Thymus (tissue), 11 donors: ENCODE measurements at regions not wholly inside any gene's neighbourhood (a gene's known extent, or its start where the extent isn't known, plus 50 kb on each side); places are given as distances from the start of the nearest gene placed in this dataset.

Experiments
- DNase-seq, 9 donors: peaks; one replicate each; pipeline ENCODE4 v3.0.0-alpha.2; 2013; ENCODE audit warnings: low spot score in 9 of 9, low read depth in 6 of 9, missing footprints in 1 of 9
- H3K27ac ChIP-seq, 2 donors: one replicate each; pipeline ENCODE4 v1.5.1; 2013; ENCODE audit warnings: control low read depth in 1 of 2, low read depth in 1 of 2, low read length in 1 of 2, mild to moderate bottlenecking in 1 of 2, moderate library complexity in 1 of 2
- H3K27me3 ChIP-seq, 2 donors: one replicate each; pipeline ENCODE4 v1.5.1; 2013; ENCODE audit warnings: low read length in 1 of 2; ENCODE audit not compliant: control insufficient read depth in 2 of 2, insufficient read depth in 1 of 2
- H3K36me3 ChIP-seq, 2 donors: one replicate each; pipeline ENCODE4 v1.5.1; 2013; ENCODE audit warnings: low read length in 1 of 2, mild to moderate bottlenecking in 1 of 2, moderate library complexity in 1 of 2; ENCODE audit not compliant: control insufficient read depth in 2 of 2, insufficient read depth in 2 of 2
- H3K4me1 ChIP-seq, 2 donors: one replicate each; pipeline ENCODE4 v1.5.1; 2013; ENCODE audit warnings: low read length in 2 of 2; ENCODE audit not compliant: control insufficient read depth in 2 of 2, insufficient read depth in 2 of 2
- H3K4me3 ChIP-seq, 2 donors: one replicate each; pipeline ENCODE4 v1.5.1; 2013; ENCODE audit warnings: low read length in 2 of 2, control low read depth in 1 of 2, mild to moderate bottlenecking in 1 of 2
- H3K9me3 ChIP-seq, 2 donors: one replicate each; pipeline ENCODE4 v1.5.1; 2013; ENCODE audit warnings: low read length in 1 of 2, mild to moderate bottlenecking in 1 of 2; ENCODE audit not compliant: control insufficient read depth in 2 of 2, insufficient read depth in 1 of 2
- WGBS: extraction: QIAGEN DNeasy Blood & Tissue Kit; methylation state at CpG from one replicate; pipeline ENCODE4 v1.1.7; 2013; 5-methylcytosine and 5-hydroxymethylcytosine counted together
- donor health status: healthy.

GRCh38 chr20:10129749-10130148 lies 88.9 kb upstream of the SNAP25 start:
- no peak overlapping the region for H3K4me3 ChIP-seq
- H3K9me3 ChIP-seq: no peaks in the 10 kb centered on the region
- H3K4me1 ChIP-seq: no peaks in the 10 kb centered on the region
- H3K27me3 ChIP-seq: no peaks in the 10 kb centered on the region
- H3K27ac ChIP-seq: no peak overlapping the region
- no peaks in the 10 kb centered on the region for H3K36me3 ChIP-seq
- DNase-seq: no peak
- WGBS: 61% methylated on average over 6 of the region's 6 CpGs

- Histone ChIP-seq H3K27ac (no peak overlapping the region), H3K27me3 (no peaks in the 10 kb centered on the region), H3K36me3 (no peaks in the 10 kb centered on the region), H3K4me3 (no peak overlapping the region), H3K4me1 (no peaks in the 10 kb centered on the region), H3K9me3 (no peaks in the 10 kb centered on the region)
- 82% methylated on average over 8 of the region's 8 CpGs for WGBS
- no peak for DNase-seq
Observed at GRCh38 chr20:10131732-10132345, 86.8 kb upstream of the SNAP25 start.

GRCh38 chr20:10132387-10132786 lies 86.2 kb upstream of the SNAP25 start:
- no peak overlapping the region for H3K4me3 ChIP-seq
- 83% methylated on average over 7 of the region's 7 CpGs for WGBS
- H3K27me3 ChIP-seq: no peaks in the 10 kb centered on the region
- H3K27ac ChIP-seq: no peak overlapping the region
- no peaks in the 10 kb centered on the region for H3K4me1 ChIP-seq
- no peaks in the 10 kb centered on the region for H3K36me3 ChIP-seq
- H3K9me3 ChIP-seq: no peaks in the 10 kb centered on the region
- no peak for DNase-seq

DNA sequence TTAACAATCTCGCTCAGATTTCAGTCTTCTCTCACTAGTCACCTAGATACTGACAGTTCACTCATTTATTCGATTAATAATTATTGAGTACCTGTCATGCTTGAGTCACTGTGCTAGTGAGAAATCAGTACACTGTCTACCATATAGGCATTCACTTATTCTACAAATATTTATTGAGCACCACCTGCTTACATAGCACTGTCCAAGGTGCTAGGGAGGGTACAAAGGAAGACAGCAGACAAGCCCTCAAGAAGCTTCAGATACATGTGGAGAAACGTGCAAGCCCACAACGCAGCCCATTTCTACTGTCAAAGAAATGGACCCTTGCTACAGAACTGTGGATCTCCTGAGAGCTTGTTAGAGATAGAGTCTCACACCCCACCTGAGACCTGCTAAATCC lies 85.1 kb upstream of the SNAP25 start:
- 95% methylated on average over 4 of the region's 4 CpGs for WGBS
- DNase-seq: no peak
- Histone ChIP-seq H3K4me3 (no peak overlapping the region), H3K27ac (no peak overlapping the region), H3K27me3 (no peaks in the 10 kb centered on the region), H3K36me3 (no peaks in the 10 kb centered on the region), H3K4me1 (no peaks in the 10 kb centered on the region), H3K9me3 (no peaks in the 10 kb centered on the region)

- 90% methylated on average over 4 of the region's 4 CpGs for WGBS
- Histone ChIP-seq H3K9me3 (no peaks in the 10 kb centered on the region), H3K36me3 (no peaks in the 10 kb centered on the region), H3K27me3 (no peaks in the 10 kb centered on the region), H3K27ac (no peak overlapping the region), H3K4me3 (no peak overlapping the region), H3K4me1 (no peaks in the 10 kb centered on the region)
- DNase-seq: no peak
Observed at GRCh38 chr20:10134176-10134575, 84.5 kb upstream of the SNAP25 start.

DNA sequence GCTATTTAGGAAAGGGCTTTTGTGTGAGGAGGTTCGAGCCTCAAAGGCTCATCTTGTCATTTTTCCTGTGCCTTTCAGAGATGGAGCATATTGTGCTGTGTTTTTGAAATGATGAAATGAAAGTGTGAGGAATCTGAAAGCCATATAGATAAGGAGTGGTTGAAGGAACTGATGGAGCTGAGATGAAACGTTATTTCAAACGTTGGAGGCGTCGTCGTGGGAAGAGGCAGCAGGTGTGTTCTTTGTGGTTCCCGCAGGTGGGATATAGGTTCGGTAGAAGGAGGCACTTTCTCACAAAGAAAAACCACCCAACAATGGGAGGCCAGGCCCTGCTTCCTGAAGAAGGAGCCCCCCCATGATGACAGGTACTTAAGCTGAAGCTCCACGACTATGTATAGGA lies 83.2 kb upstream of the SNAP25 start:
- Histone ChIP-seq H3K4me3 (no peak overlapping the region), H3K4me1 (no peaks in the 10 kb centered on the region), H3K27me3 (no peaks in the 10 kb centered on the region), H3K36me3 (no peaks in the 10 kb centered on the region), H3K9me3 (no peaks in the 10 kb centered on the region), H3K27ac (no peak overlapping the region)
- no peak for DNase-seq
- WGBS: 78% methylated on average over 9 of the region's 9 CpGs

- 90% methylated on average over 4 of the region's 4 CpGs for WGBS
- Histone ChIP-seq H3K4me3 (no peak overlapping the region), H3K4me1 (no peaks in the 10 kb centered on the region), H3K27me3 (no peaks in the 10 kb centered on the region), H3K27ac (no peak overlapping the region), H3K9me3 (no peaks in the 10 kb centered on the region), H3K36me3 (no peaks in the 10 kb centered on the region)
- DNase-seq: no peak
Observed at GRCh38 chr20:10137032-10137431, 81.6 kb upstream of the SNAP25 start.

- no peaks in the 10 kb centered on the region for H3K9me3 ChIP-seq
- no peak for DNase-seq
- no peaks in the 10 kb centered on the region for H3K27me3 ChIP-seq
- no peak overlapping the region for H3K27ac ChIP-seq
- H3K4me3 ChIP-seq: no peak overlapping the region
- H3K4me1 ChIP-seq: no peaks in the 10 kb centered on the region
- 90% methylated on average over 3 of the region's 3 CpGs for WGBS
- H3K36me3 ChIP-seq: no peaks in the 10 kb centered on the region
Observed at GRCh38 chr20:10137533-10137932, 81.1 kb upstream of the SNAP25 start.

- Histone ChIP-seq H3K4me1 (no peaks in the 10 kb centered on the region), H3K27me3 (no peaks in the 10 kb centered on the region), H3K27ac (no peak overlapping the region), H3K36me3 (no peaks in the 10 kb centered on the region), H3K4me3 (no peak overlapping the region), H3K9me3 (no peaks in the 10 kb centered on the region)
- WGBS: 84% methylated on average over 1 of the region's 1 CpG
- no peak for DNase-seq
Observed at GRCh38 chr20:10157549-10157948, 61.1 kb upstream of the SNAP25 start.

GRCh38 chr20:10167040-10167439 lies 51.6 kb upstream of the SNAP25 start:
- Histone ChIP-seq H3K9me3 (no peaks in the 10 kb centered on the region), H3K27me3 (peaks cover 0 to 12% of the 10 kb centered on the region in 2 donors), H3K4me1 (no peaks in the 10 kb centered on the region), H3K4me3 (no peak overlapping the region), H3K27ac (no peak overlapping the region), H3K36me3 (no peaks in the 10 kb centered on the region)
- whole genome bisulfite sequencing: 92% methylated on average over 2 of the region's 2 CpGs
- no peak for DNase-seq
